Activated CD4-positive, alpha-beta memory T cell treated with anti-CD3 and anti-CD28 coated beads for 36 hours (primary cell): ENCODE measurements at regions not wholly inside any gene's neighbourhood (a gene's known extent, or its start where the extent isn't known, plus 50 kb on each side); places are given as distances from the start of the nearest gene placed in this dataset.

Source experiments
- CTCF ChIA-PET: fragments of 350-600 bp; sonication (Branson Sonifier 250); formaldehyde crosslinking; loops from one replicate; lab custom pipeline; 2021; ENCODE audit warnings: antibody characterized with exemption, inconsistent platforms; lab: Charles Lee
- POLR2A ChIA-PET: fragments of 350-600 bp; sonication (Branson Sonifier 250); formaldehyde crosslinking; loops from one replicate; lab custom pipeline; 2021; ENCODE audit warnings: antibody characterized with exemption; lab: Charles Lee
- DNase-seq: peaks from one replicate; pipeline ENCODE4 v3.0.0-alpha.2; 2020
- H3K27ac Mint-ChIP-seq: one replicate; pipeline ENCODE4 v1.8.0; 2021; ENCODE audit warnings: mixed read lengths
- H3K27me3 Mint-ChIP-seq: one replicate; pipeline ENCODE4 v1.8.0; 2021; ENCODE audit warnings: mixed read lengths
- H3K36me3 Mint-ChIP-seq: one replicate; pipeline ENCODE4 v1.8.0; 2021; ENCODE audit warnings: mixed read lengths
- H3K4me1 Mint-ChIP-seq: one replicate; pipeline ENCODE4 v1.8.0; 2021; ENCODE audit warnings: low read depth, mixed read lengths
- H3K4me3 Mint-ChIP-seq: one replicate; pipeline ENCODE4 v1.8.0; 2021; ENCODE audit warnings: mild to moderate bottlenecking, mixed read lengths
- H3K9me3 Mint-ChIP-seq: one replicate; pipeline ENCODE4 v1.8.0; 2021; ENCODE audit warnings: mixed read lengths
- intact Hi-C: fragments of 100-400 bp; cut with micrococcal nuclease; formaldehyde crosslinking; loops from one replicate; pipeline ENCODE4 v1.15.1; 2023

GRCh38 chr5:40367255-40367654 is 312.5 kb upstream of the PTGER4 start:
- no peak overlapping the region for H3K4me3 Mint-ChIP-seq
- ChIA-PET POLR2A (no interaction called here), CTCF (no interaction called here)
- no peak for DNase-seq
- H3K4me1 Mint-ChIP-seq: peaks cover 14% of the 10 kb centered on the region
- no peaks in the 10 kb centered on the region for H3K27me3 Mint-ChIP-seq
- peaks cover 17% of the 10 kb centered on the region for H3K9me3 Mint-ChIP-seq
- no peak overlapping the region for H3K27ac Mint-ChIP-seq
- intact Hi-C loops: no loop called here
- H3K36me3 Mint-ChIP-seq: peaks cover 8% of the 10 kb centered on the region

- Mint-ChIP-seq H3K9me3 (peaks cover 11% of the 10 kb centered on the region), H3K27ac (no peak overlapping the region), H3K27me3 (no peaks in the 10 kb centered on the region), H3K36me3 (peaks cover 8% of the 10 kb centered on the region), H3K4me1 (peaks cover 20% of the 10 kb centered on the region), H3K4me3 (no peak overlapping the region)
- no peak for DNase-seq
- intact Hi-C loops: no loop called here
- ChIA-PET CTCF (no interaction called here), POLR2A (no interaction called here)
These were observed 314.1 kb upstream of the PTGER4 start for GRCh38 chr5:40365342-40366330.

GRCh38 chr5:40364441-40364840 is 315.3 kb upstream of the PTGER4 start:
- Mint-ChIP-seq H3K27ac (no peak overlapping the region), H3K4me1 (peaks cover 30% of the 10 kb centered on the region), H3K36me3 (peaks cover 2% of the 10 kb centered on the region), H3K9me3 (peaks cover 9% of the 10 kb centered on the region), H3K27me3 (no peaks in the 10 kb centered on the region), H3K4me3 (no peak overlapping the region)
- POLR2A ChIA-PET: no interaction called here
- CTCF ChIA-PET: no interaction called here
- intact Hi-C loops: no loop called here
- DNase-seq: no peak

GRCh38 chr5:40361378-40361777 is 318.3 kb upstream of the PTGER4 start:
- intact Hi-C loops: loop anchor here (2.0 kb wide), 1 partner anchor 23 kb away; no protein-coding TSS in a partner anchor
- ChIA-PET POLR2A (interaction anchor here (0.6 kb wide), 1 partner anchor 1538 kb away, joined by 3 read pairs; no protein-coding TSS in a partner anchor), CTCF (no interaction called here)
- H3K4me1 Mint-ChIP-seq: peaks cover 28% of the 10 kb centered on the region
- H3K36me3 Mint-ChIP-seq: peaks cover 2% of the 10 kb centered on the region
- H3K4me3 Mint-ChIP-seq: no peak overlapping the region
- H3K9me3 Mint-ChIP-seq: peaks cover 9% of the 10 kb centered on the region
- H3K27ac Mint-ChIP-seq: no peak overlapping the region
- DNase-seq: no peak
- no peaks in the 10 kb centered on the region for H3K27me3 Mint-ChIP-seq

GRCh38 chr5:40360685-40361084 is 319.0 kb upstream of the PTGER4 start:
- no peak overlapping the region for H3K4me3 Mint-ChIP-seq
- H3K9me3 Mint-ChIP-seq: peaks cover 9% of the 10 kb centered on the region
- intact Hi-C loops: loop anchor here (2.0 kb wide), 1 partner anchor 24 kb away; no protein-coding TSS in a partner anchor
- ChIA-PET CTCF (no interaction called here), POLR2A (no interaction called here)
- no peak overlapping the region for H3K27ac Mint-ChIP-seq
- H3K36me3 Mint-ChIP-seq: peaks cover 2% of the 10 kb centered on the region
- no peaks in the 10 kb centered on the region for H3K27me3 Mint-ChIP-seq
- DNase-seq: no peak
- H3K4me1 Mint-ChIP-seq: peaks cover 28% of the 10 kb centered on the region

- intact Hi-C loops: loop anchor here (2.0 kb wide), 1 partner anchor 25 kb away; no protein-coding TSS in a partner anchor
- ChIA-PET CTCF (no interaction called here), POLR2A (interaction anchor here (0.6 kb wide), 2 partner anchors 194 to 1111 kb away, joined by 3 read pairs; no protein-coding TSS in a partner anchor)
- DNase-seq: no peak
- H3K27me3 Mint-ChIP-seq: no peaks in the 10 kb centered on the region
- peaks cover 9% of the 10 kb centered on the region for H3K9me3 Mint-ChIP-seq
- H3K4me3 Mint-ChIP-seq: no peak overlapping the region
- H3K36me3 Mint-ChIP-seq: peaks cover 2% of the 10 kb centered on the region
- H3K27ac Mint-ChIP-seq: no peak overlapping the region
- peaks cover 22% of the 10 kb centered on the region for H3K4me1 Mint-ChIP-seq
These were observed 319.9 kb upstream of the PTGER4 start for GRCh38 chr5:40359832-40360231.

- intact Hi-C loops: no loop called here
- H3K27me3 Mint-ChIP-seq: no peaks in the 10 kb centered on the region
- peaks cover 20% of the 10 kb centered on the region for H3K4me1 Mint-ChIP-seq
These were observed 320.6 kb upstream of the PTGER4 start for GRCh38 chr5:40359093-40359492.

GRCh38 chr5:40356248-40356647 is 323.5 kb upstream of the PTGER4 start:
- Mint-ChIP-seq H3K27ac (no peak overlapping the region), H3K27me3 (no peaks in the 10 kb centered on the region), H3K4me1 (peaks cover 18% of the 10 kb centered on the region), H3K9me3 (peaks cover 3% of the 10 kb centered on the region), H3K36me3 (no peaks in the 10 kb centered on the region), H3K4me3 (no peak overlapping the region)
- intact Hi-C loops: no loop called here
- DNase-seq: no peak
- ChIA-PET POLR2A (no interaction called here), CTCF (no interaction called here)

More at GRCh38 chr5:40359093-40359492, 320.6 kb upstream of the PTGER4 start:
- Mint-ChIP-seq H3K9me3 (peaks cover 9% of the 10 kb centered on the region), H3K36me3 (peaks cover 2% of the 10 kb centered on the region), H3K4me3 (no peak overlapping the region), H3K27ac (no peak overlapping the region)
- POLR2A ChIA-PET: no interaction called here
- no peak for DNase-seq
- CTCF ChIA-PET: no interaction called here

GRCh38 chr5:40355846-40356245 is 323.9 kb upstream of the PTGER4 start:
- H3K4me3 Mint-ChIP-seq: no peak overlapping the region
- intact Hi-C loops: no loop called here
- peaks cover 2% of the 10 kb centered on the region for H3K36me3 Mint-ChIP-seq
- no peak overlapping the region for H3K27ac Mint-ChIP-seq
- CTCF ChIA-PET: no interaction called here
- H3K27me3 Mint-ChIP-seq: no peaks in the 10 kb centered on the region
- H3K4me1 Mint-ChIP-seq: peaks cover 20% of the 10 kb centered on the region
- no peak for DNase-seq
- H3K9me3 Mint-ChIP-seq: peaks cover 7% of the 10 kb centered on the region
- POLR2A ChIA-PET: no interaction called here

- H3K4me3 Mint-ChIP-seq: no peak overlapping the region
- DNase-seq: no peak
- no peaks in the 10 kb centered on the region for H3K27me3 Mint-ChIP-seq
- CTCF ChIA-PET: no interaction called here
- intact Hi-C loops: no loop called here
- peaks cover 17% of the 10 kb centered on the region for H3K4me1 Mint-ChIP-seq
- POLR2A ChIA-PET: interaction anchor here (1.1 kb wide), 1 partner anchor 76 kb away, joined by 4 read pairs; no protein-coding TSS in a partner anchor
- H3K27ac Mint-ChIP-seq: no peak overlapping the region
- H3K9me3 Mint-ChIP-seq: peaks cover 12% of the 10 kb centered on the region
- H3K36me3 Mint-ChIP-seq: peaks cover 5% of the 10 kb centered on the region
These were observed 324.5 kb upstream of the PTGER4 start for GRCh38 chr5:40355181-40355580.

- no peak overlapping the region for H3K4me3 Mint-ChIP-seq
- no peak overlapping the region for H3K27ac Mint-ChIP-seq
- no peaks in the 10 kb centered on the region for H3K27me3 Mint-ChIP-seq
- intact Hi-C loops: no loop called here
- no peak for DNase-seq
- H3K9me3 Mint-ChIP-seq: peaks cover 22% of the 10 kb centered on the region
- CTCF ChIA-PET: no interaction called here
- POLR2A ChIA-PET: interaction anchor here (1.1 kb wide), 1 partner anchor 77 kb away, joined by 4 read pairs; no protein-coding TSS in a partner anchor
- H3K4me1 Mint-ChIP-seq: peaks cover 8% of the 10 kb centered on the region
- peaks cover 14% of the 10 kb centered on the region for H3K36me3 Mint-ChIP-seq
These were observed 325.5 kb upstream of the PTGER4 start for GRCh38 chr5:40354171-40354570.

- intact Hi-C loops: no loop called here
- peaks cover 26% of the 10 kb centered on the region for H3K9me3 Mint-ChIP-seq
- CTCF ChIA-PET: no interaction called here
- POLR2A ChIA-PET: no interaction called here
- peaks cover 17% of the 10 kb centered on the region for H3K36me3 Mint-ChIP-seq
- DNase-seq: no peak
- H3K27ac Mint-ChIP-seq: no peak overlapping the region
- no peak overlapping the region for H3K4me3 Mint-ChIP-seq
- H3K4me1 Mint-ChIP-seq: peaks cover 8% of the 10 kb centered on the region
- H3K27me3 Mint-ChIP-seq: no peaks in the 10 kb centered on the region
These were observed 326.3 kb upstream of the PTGER4 start for GRCh38 chr5:40353442-40353841.
